HEK293 (cell line): ENCODE measurements at regions not wholly inside any gene's neighbourhood (a gene's known extent, or its start where the extent isn't known, plus 50 kb on each side); places are given as distances from the start of the nearest gene placed in this dataset.

ENCODE experiments used
- CTCF ChIA-PET: fragments of 350-600 bp; formaldehyde crosslinking; extraction: SDS; loops from one replicate; lab custom pipeline; 2021; ENCODE audit warnings: antibody characterized with exemption; lab: Yijun Ruan, JAX
- POLR2A ChIA-PET: fragments of 300-600 bp; formaldehyde crosslinking; extraction: SDS; loops from one replicate; lab custom pipeline; 2020; ENCODE audit warnings: antibody characterized with exemption, inconsistent platforms; lab: Yijun Ruan, JAX
- H3K27ac ChIP-seq: fragments of 200-500 bp; sonication (Bioruptor generic); 2 replicates; pipeline ENCODE4 v1.5.1; 2014; ENCODE audit warnings: low read depth, low read length, control low read depth, inconsistent platforms; ENCODE audit errors: extremely low read depth
- H3K36me3 ChIP-seq, 2 experiments: fragments of 200-500 bp in 1 of 2; sonication (Bioruptor generic) in 1 of 2; 1 replicate in 1 of 2; 2 replicates in 1 of 2; pipeline ENCODE4 v1.5.1; 2014 to 2017; ENCODE audit warnings: inconsistent platforms in 2 of 2, low read length in 2 of 2; ENCODE audit not compliant: control insufficient read depth in 2 of 2, insufficient read depth in 1 of 2
- H3K4me1 ChIP-seq: fragments of 200-500 bp; sonication (Bioruptor generic); 2 replicates; pipeline ENCODE4 v1.5.1; 2014; ENCODE audit warnings: mild to moderate bottlenecking, low read length, inconsistent platforms; ENCODE audit not compliant: control insufficient read depth, insufficient read depth
- H3K4me3 ChIP-seq: 2 replicates; pipeline ENCODE4 v1.5.1; 2011; ENCODE audit warnings: low read depth, mild to moderate bottlenecking, control low read depth, low read length, moderate library complexity
- H3K9me3 ChIP-seq: fragments of 200-500 bp; sonication (Bioruptor generic); 2 replicates; pipeline ENCODE4 v1.5.1; 2014; ENCODE audit warnings: low read depth, low read length, inconsistent platforms; ENCODE audit not compliant: control insufficient read depth, insufficient read depth
- BCL11B ChIP-seq: fragments of 450-650 bp; formaldehyde crosslinking; IDR thresholded peaks from 2 replicates; pipeline ENCODE4 v1.5.1; 2016; ENCODE audit warnings: low read depth, missing biosample characterization, missing genetic modification characterization
- HOXC10 ChIP-seq: sonication (generic); formaldehyde crosslinking; IDR thresholded peaks from 2 replicates; pipeline ENCODE4 v1.8.1; 2023; ENCODE audit warnings: mild to moderate bottlenecking, missing genetic modification reagents
- HOXD13 ChIP-seq: sonication (generic); formaldehyde crosslinking; IDR thresholded peaks from 2 replicates; pipeline ENCODE4 v1.8.0; 2022; ENCODE audit warnings: missing genetic modification reagents, borderline replicate concordance
- KLF7 ChIP-seq: fragments of 450-650 bp; formaldehyde crosslinking; IDR thresholded peaks from 2 replicates; pipeline ENCODE4 v1.5.1; 2016; ENCODE audit warnings: missing biosample characterization, missing genetic modification characterization, borderline replicate concordance
- OSR2 ChIP-seq: fragments of 450-650 bp; formaldehyde crosslinking; IDR thresholded peaks from 2 replicates; pipeline ENCODE4 v1.5.1; 2016; ENCODE audit warnings: missing biosample characterization, missing genetic modification characterization
- ZBTB20 ChIP-seq: fragments of 450-650 bp; formaldehyde crosslinking; IDR thresholded peaks from 2 replicates; pipeline ENCODE4 v1.5.1; 2016; ENCODE audit warnings: missing biosample characterization, missing genetic modification characterization
- ZBTB6 ChIP-seq: fragments of 450-650 bp; formaldehyde crosslinking; IDR thresholded peaks from 2 replicates; pipeline ENCODE4 v1.5.1; 2017; ENCODE audit warnings: missing biosample characterization, missing genetic modification characterization
- ZFP3 ChIP-seq: fragments of 450-650 bp; formaldehyde crosslinking; IDR thresholded peaks from 2 replicates; pipeline ENCODE4 v1.5.1; 2016; ENCODE audit warnings: low read depth, missing biosample characterization, missing genetic modification characterization
- ZFP41 ChIP-seq: fragments of 450-650 bp; formaldehyde crosslinking; IDR thresholded peaks from 2 replicates; pipeline ENCODE4 v1.5.1; 2016; ENCODE audit warnings: missing biosample characterization, missing genetic modification characterization, borderline replicate concordance
- ZFP69B ChIP-seq: fragments of 450-650 bp; formaldehyde crosslinking; IDR thresholded peaks from 2 replicates; pipeline ENCODE4 v1.5.1; 2016; ENCODE audit warnings: missing biosample characterization, missing genetic modification characterization
- ZNF132 ChIP-seq: fragments of 450-650 bp; formaldehyde crosslinking; IDR thresholded peaks from 2 replicates; pipeline ENCODE4 v1.5.1; 2017; ENCODE audit warnings: missing biosample characterization, missing genetic modification characterization, borderline replicate concordance
- ZNF138 ChIP-seq: fragments of 450-650 bp; formaldehyde crosslinking; IDR thresholded peaks from 2 replicates; pipeline ENCODE4 v1.5.1; 2016; ENCODE audit warnings: missing biosample characterization, missing genetic modification characterization, borderline replicate concordance
- ZNF140 ChIP-seq: fragments of 450-650 bp; formaldehyde crosslinking; IDR thresholded peaks from 2 replicates; pipeline ENCODE4 v1.5.1; 2016; ENCODE audit warnings: missing biosample characterization, missing genetic modification characterization
- ZNF174 ChIP-seq: fragments of 450-650 bp; formaldehyde crosslinking; IDR thresholded peaks from 2 replicates; pipeline ENCODE4 v1.5.0; 2017; ENCODE audit warnings: missing biosample characterization, mild to moderate bottlenecking, missing genetic modification characterization
- ZNF2 ChIP-seq: fragments of 450-650 bp; formaldehyde crosslinking; IDR thresholded peaks from 2 replicates; pipeline ENCODE4 v1.5.1; 2016; ENCODE audit warnings: missing biosample characterization, missing genetic modification characterization
- ZNF302 ChIP-seq: fragments of 450-650 bp; formaldehyde crosslinking; IDR thresholded peaks from 2 replicates; pipeline ENCODE4 v1.5.1; 2016; ENCODE audit warnings: missing biosample characterization, missing genetic modification characterization, low read depth
- ZNF311 ChIP-seq: fragments of 450-650 bp; formaldehyde crosslinking; IDR thresholded peaks from 2 replicates; pipeline ENCODE4 v1.5.1; 2017; ENCODE audit warnings: missing biosample characterization, missing genetic modification characterization, borderline replicate concordance
- ZNF350 ChIP-seq: fragments of 450-650 bp; formaldehyde crosslinking; IDR thresholded peaks from 2 replicates; pipeline ENCODE4 v1.5.0; 2017; ENCODE audit warnings: missing biosample characterization, mild to moderate bottlenecking, missing genetic modification characterization
- ZNF48 ChIP-seq: fragments of 450-650 bp; formaldehyde crosslinking; IDR thresholded peaks from 2 replicates; pipeline ENCODE4 v1.5.1; 2016; ENCODE audit warnings: missing biosample characterization, missing genetic modification characterization
- ZNF549 ChIP-seq: fragments of 450-650 bp; IDR thresholded peaks from 2 replicates; pipeline ENCODE4 v1.5.1; 2018; ENCODE audit warnings: missing biosample characterization, missing genetic modification characterization, mild to moderate bottlenecking, inconsistent platforms, moderate library complexity
- ZNF626 ChIP-seq: fragments of 450-650 bp; sonication (Bioruptor Pico); formaldehyde crosslinking; IDR thresholded peaks from 2 replicates; pipeline ENCODE4 v1.5.1; 2018; ENCODE audit warnings: missing biosample characterization, missing genetic modification characterization, inconsistent platforms
- ZNF692 ChIP-seq: fragments of 450-650 bp; formaldehyde crosslinking; IDR thresholded peaks from 2 replicates; pipeline ENCODE4 v1.5.1; 2016; ENCODE audit warnings: missing biosample characterization, missing genetic modification characterization
- ZNF76 ChIP-seq: fragments of 450-650 bp; formaldehyde crosslinking; IDR thresholded peaks from 2 replicates; pipeline ENCODE4; 2016; ENCODE audit warnings: low read depth, missing biosample characterization, missing genetic modification characterization, borderline replicate concordance
- ZNF785 ChIP-seq: fragments of 450-650 bp; formaldehyde crosslinking; IDR thresholded peaks from 2 replicates; pipeline ENCODE4 v1.5.1; 2016; ENCODE audit warnings: missing biosample characterization, missing genetic modification characterization
- ZSCAN23 ChIP-seq: fragments of 450-650 bp; formaldehyde crosslinking; IDR thresholded peaks from 2 replicates; pipeline ENCODE4 v1.5.1; 2016; ENCODE audit warnings: missing biosample characterization, missing genetic modification characterization
- ZSCAN4 ChIP-seq: fragments of 450-650 bp; formaldehyde crosslinking; IDR thresholded peaks from 2 replicates; pipeline ENCODE4 v1.5.1; 2017; ENCODE audit warnings: missing biosample characterization, missing genetic modification characterization
- ZSCAN5A ChIP-seq: fragments of 450-650 bp; formaldehyde crosslinking; IDR thresholded peaks from 2 replicates; pipeline ENCODE4 v1.5.1; 2016; ENCODE audit warnings: missing biosample characterization, missing genetic modification characterization

- TF ChIP-seq ZBTB6 (tag by site-specific recombination) (no peak), ZNF302 (tag by site-specific recombination) (no peak), ZNF48 (no peak), ZFP69B (tag by site-specific recombination) (no peak), ZNF174 (tag by site-specific recombination) (no peak)
These were observed 224.3 kb upstream of the SYNDIG1 start (continued) for GRCh38 chr20:24245094-24245493.

GRCh38 chr20:24242763-24243162 is 226.7 kb upstream of the SYNDIG1 start:
- no peak overlapping the region for H3K4me3 ChIP-seq
- POLR2A ChIA-PET: no interaction called here
- CTCF ChIA-PET: no interaction called here

GRCh38 chr20:24241466-24241865 is 228.0 kb upstream of the SYNDIG1 start:
- Histone ChIP-seq H3K9me3 (no peaks in the 10 kb centered on the region), H3K4me1 (no peaks in the 10 kb centered on the region), H3K27ac (no peak overlapping the region), H3K36me3 (no peaks in the 10 kb centered on the region), H3K4me3 (no peak overlapping the region)
- CTCF ChIA-PET: no interaction called here
- TF ChIP-seq ZNF785 (no peak), ZNF626 (tag by site-specific recombination) (no peak), ZNF350 (tag by site-specific recombination) (no peak), ZNF2 (no peak), HOXC10 (CRISPR knock-in tag) (no peak), ZNF138 (tag by site-specific recombination) (no peak), ZBTB20 (no peak), ZNF140 (tag by site-specific recombination) (no peak), ZNF549 (tag by site-specific recombination) (no peak), ZNF132 (tag by site-specific recombination) (no peak), ZFP3 (tag by site-specific recombination) (no peak), ZNF174 (tag by site-specific recombination) (no peak), ZSCAN5A (no peak)
- POLR2A ChIA-PET: no interaction called here

More at GRCh38 chr20:24242763-24243162, 226.7 kb upstream of the SYNDIG1 start:
- Histone ChIP-seq H3K9me3 (no peaks in the 10 kb centered on the region), H3K27ac (no peak overlapping the region), H3K4me1 (no peaks in the 10 kb centered on the region), H3K36me3 (no peaks in the 10 kb centered on the region)
- TF ChIP-seq ZSCAN4 (peak; percentile 87), ZSCAN23 (tag by site-specific recombination) (no peak)

- CTCF ChIA-PET: interaction anchor here (0.5 to 0.7 kb wide), 2 partner anchors 230 to 556 kb away, joined by 3 to 4 read pairs; no protein-coding TSS in a partner anchor
- H3K36me3 ChIP-seq: no peaks in the 10 kb centered on the region
- POLR2A ChIA-PET: no interaction called here
- no peaks in the 10 kb centered on the region for H3K4me1 ChIP-seq
- H3K9me3 ChIP-seq: no peaks in the 10 kb centered on the region
- H3K4me3 ChIP-seq: no peak overlapping the region
- H3K27ac ChIP-seq: no peak overlapping the region
- no peak for TF ChIP-seq OSR2 (tag by site-specific recombination)
- no peak for TF ChIP-seq KLF7 (tag by site-specific recombination)
- no peak for TF ChIP-seq BCL11B
- TF ChIP-seq ZNF692 (tag by site-specific recombination): no peak
- TF ChIP-seq ZFP41: no peak
- TF ChIP-seq HOXD13 (CRISPR knock-in tag): no peak
- TF ChIP-seq ZNF132 (tag by site-specific recombination): no peak
- no peak for TF ChIP-seq ZNF140 (tag by site-specific recombination)
- no peak for TF ChIP-seq ZNF76
- TF ChIP-seq ZNF311 (tag by site-specific recombination): no peak
These were observed 232.5 kb upstream of the SYNDIG1 start for GRCh38 chr20:24236963-24237362.
